Natural killer cell (primary cell): ENCODE measurements at regions not wholly inside any gene's neighbourhood (a gene's known extent, or its start where the extent isn't known, plus 50 kb on each side); places are given as distances from the start of the nearest gene placed in this dataset.
"Not testable (repeated sequence)": the region's sequence is repeated elsewhere in the genome, so short reads cannot be mapped to it uniquely, and the experiment has no call there.

ENCODE experiments used
- ATAC-seq, 3 donors: fragments of 150-1000 bp in 2 of 3; fragments of 200-7000 bp in 1 of 3; cut with Tn5 transposase; 1 replicate in 1 of 3; 2 replicates in 2 of 3; pipeline ENCODE4 v1.10.0; 2021; ENCODE audit warnings: mild to moderate bottlenecking in 2 of 3, moderate library complexity in 2 of 3
- DNase-seq, 2 donors: peaks; one replicate each; pipeline versions ENCODE4 v3.0.0 to v3.0.0-alpha.2; 2013 to 2021; ENCODE audit warnings: mixed read lengths in 1 of 2
- H3K27ac ChIP-seq: one replicate; pipeline ENCODE4 v1.5.1; 2013; ENCODE audit warnings: mild to moderate bottlenecking, low read length
- H3K27me3 ChIP-seq: one replicate; pipeline ENCODE4 v1.6.1; 2013; ENCODE audit warnings: low read length; ENCODE audit not compliant: control insufficient read depth, insufficient read depth
- H3K36me3 ChIP-seq: one replicate; pipeline ENCODE4 v1.6.1; 2013; ENCODE audit warnings: low read length; ENCODE audit not compliant: control insufficient read depth, insufficient read depth
- H3K4me1 ChIP-seq: one replicate; pipeline ENCODE4 v1.6.1; 2013; ENCODE audit warnings: low read length; ENCODE audit not compliant: control insufficient read depth, insufficient read depth
- H3K4me3 ChIP-seq: one replicate; pipeline ENCODE4 v1.5.1; 2013; ENCODE audit warnings: low read length
- H3K9me3 ChIP-seq: one replicate; pipeline ENCODE4 v1.6.1; 2013; ENCODE audit warnings: low read length; ENCODE audit not compliant: control insufficient read depth, insufficient read depth
- H3K27ac Mint-ChIP-seq, 2 donors: one replicate each; pipeline ENCODE4 v1.8.0; 2022; ENCODE audit warnings: mild to moderate bottlenecking in 2 of 2, mixed read lengths in 2 of 2, moderate library complexity in 1 of 2
- H3K27me3 Mint-ChIP-seq, 2 donors: one replicate each; pipeline ENCODE4 v1.8.0; 2022; ENCODE audit warnings: low read depth in 2 of 2, mixed read lengths in 2 of 2
- H3K36me3 Mint-ChIP-seq: one replicate; pipeline ENCODE4 v1.8.0; 2022; ENCODE audit warnings: mixed read lengths
- H3K4me1 Mint-ChIP-seq, 2 donors: one replicate each; pipeline ENCODE4 v1.8.0; 2022; ENCODE audit warnings: mixed read lengths in 2 of 2
- H3K4me3 Mint-ChIP-seq: one replicate; pipeline ENCODE4 v1.8.0; 2022; ENCODE audit warnings: mild to moderate bottlenecking, moderate library complexity, mixed read lengths
- H3K9me3 Mint-ChIP-seq, 2 donors: one replicate each; pipeline ENCODE4 v1.8.0; 2022; ENCODE audit warnings: mixed read lengths in 2 of 2
- CTCF ChIP-seq: fragments of 200-600 bp; IDR thresholded peaks from one replicate; pipeline ENCODE4 v1.8.0; 2022; ENCODE audit warnings: antibody characterized with exemption
- WGBS: methylation state at CpG from one replicate; pipeline ENCODE4 v1.1.7; 2013; ENCODE audit warnings: missing lambda C conversion rate; ENCODE audit not compliant: insufficient coverage; 5-methylcytosine and 5-hydroxymethylcytosine counted together
- intact Hi-C: fragments of 100-400 bp; cut with micrococcal nuclease; formaldehyde crosslinking; loops from one replicate; pipeline ENCODE4 v1.14.2; 2022

- ATAC-seq (no peak), DNase-seq (no peak)
- no peak for TF ChIP-seq CTCF
- Histone ChIP-seq H3K36me3 (no peaks in the 10 kb centered on the region), H3K9me3 (peaks cover 3% of the 10 kb centered on the region), H3K4me3 (no peak overlapping the region), H3K4me1 (no peaks in the 10 kb centered on the region), H3K27me3 (no peaks in the 10 kb centered on the region), H3K27ac (no peak overlapping the region)
- H3K27me3 Mint-ChIP-seq = peaks cover 11 to 26% of the 10 kb centered on the region in 2 donors
- no peak overlapping the region for H3K4me3 Mint-ChIP-seq
- WGBS = 76% methylated on average over 13 of the region's 13 CpGs
- no peak overlapping the region for H3K27ac Mint-ChIP-seq
- intact Hi-C loops = no loop called here
- no peaks in the 10 kb centered on the region for H3K36me3 Mint-ChIP-seq
- no peaks in the 10 kb centered on the region for H3K9me3 Mint-ChIP-seq
- no peaks in the 10 kb centered on the region for H3K4me1 Mint-ChIP-seq
Observed at GRCh38 chr12:113532292-113532691, 60.6 kb upstream of the LHX5 start.

GRCh38 chr12:113531073-113531472 is 59.4 kb upstream of the LHX5 start:
- H3K4me1 ChIP-seq, H3K27ac ChIP-seq, H3K36me3 ChIP-seq, ATAC-seq, H3K9me3 ChIP-seq, H3K36me3 Mint-ChIP-seq, H3K4me1 Mint-ChIP-seq, intact Hi-C loops, DNase-seq, H3K4me3 Mint-ChIP-seq, H3K27ac Mint-ChIP-seq, H3K27me3 ChIP-seq, H3K9me3 Mint-ChIP-seq, H3K4me3 ChIP-seq: not testable (repeated sequence)
- peaks cover 18 to 24% of the 10 kb centered on the region in 2 donors for H3K27me3 Mint-ChIP-seq
- 83% methylated on average over 3 of the region's 3 CpGs for WGBS

GRCh38 chr12:113528606-113529293 is 57.1 kb upstream of the LHX5 start:
- DNase-seq (no peak), ATAC-seq (no peak)
- H3K4me3 Mint-ChIP-seq = no peak overlapping the region
- 48% methylated on average over 14 of the region's 14 CpGs for WGBS
- peaks cover 28 to 31% of the 10 kb centered on the region in 2 donors for H3K27me3 Mint-ChIP-seq
- no peaks in the 10 kb centered on the region for H3K4me1 Mint-ChIP-seq
- no peaks in the 10 kb centered on the region for H3K4me1 ChIP-seq
- no peaks in the 10 kb centered on the region for H3K9me3 ChIP-seq
- H3K27me3 ChIP-seq = no peaks in the 10 kb centered on the region
- H3K27ac ChIP-seq = no peak overlapping the region
- no peak overlapping the region for H3K4me3 ChIP-seq
- no peaks in the 10 kb centered on the region for H3K9me3 Mint-ChIP-seq
- TF ChIP-seq CTCF = no peak
- H3K36me3 ChIP-seq = no peaks in the 10 kb centered on the region
- intact Hi-C loops = no loop called here
- no peak overlapping the region for H3K27ac Mint-ChIP-seq
- H3K36me3 Mint-ChIP-seq = no peaks in the 10 kb centered on the region

GRCh38 chr12:113525066-113525465 is 53.4 kb upstream of the LHX5 start:
- H3K36me3 ChIP-seq = no peaks in the 10 kb centered on the region
- no peaks in the 10 kb centered on the region for H3K4me1 ChIP-seq
- TF ChIP-seq CTCF = no peak
- Mint-ChIP-seq H3K36me3 (no peaks in the 10 kb centered on the region), H3K27ac (no peak overlapping the region), H3K4me3 (no peak overlapping the region), H3K27me3 (peaks cover 36 to 67% of the 10 kb centered on the region in 2 donors), H3K9me3 (no peaks in the 10 kb centered on the region), H3K4me1 (no peaks in the 10 kb centered on the region)
- intact Hi-C loops = no loop called here
- no peaks in the 10 kb centered on the region for H3K9me3 ChIP-seq
- no peak overlapping the region for H3K4me3 ChIP-seq
- ATAC-seq (no peak), DNase-seq (no peak)
- WGBS = 75% methylated on average over 7 of the region's 7 CpGs
- H3K27me3 ChIP-seq = peaks cover under 1% of the 10 kb centered on the region
- H3K27ac ChIP-seq = no peak overlapping the region
